IMR-90 (cell line): ENCODE measurements at regions not wholly inside any gene's neighbourhood (a gene's known extent, or its start where the extent isn't known, plus 50 kb on each side); places are given as distances from the start of the nearest gene placed in this dataset.

Experiments used
- CEBPB ChIP-seq: IDR thresholded peaks from 2 replicates; pipeline ENCODE4 v1.6.1; 2012; ENCODE audit warnings: low read depth, low read length, improper control_type of control experiment
- MXI1 ChIP-seq: IDR thresholded peaks from 2 replicates; pipeline ENCODE4 v1.6.1; 2012; ENCODE audit warnings: low read depth, mild to moderate bottlenecking, low read length, moderate library complexity, borderline replicate concordance
- POLR2A ChIP-seq: IDR thresholded peaks from 2 replicates; pipeline ENCODE4 v1.6.1; 2012; ENCODE audit warnings: mild to moderate bottlenecking, low read depth, low read length
- RAD21 ChIP-seq: IDR thresholded peaks from 2 replicates; pipeline ENCODE4 v1.6.1; 2012; ENCODE audit warnings: low read length, improper control_type of control experiment
- RFX5 ChIP-seq: IDR thresholded peaks from 2 replicates; pipeline ENCODE4 v1.8.0; 2012; ENCODE audit warnings: low read depth, mild to moderate bottlenecking, low read length, moderate library complexity
- TF ChIP-seq, protein P1 (sequence below): fragments of 150-350 bp; IDR thresholded peaks from 2 replicates; pipeline ENCODE4 v1.6.1; 2017; ENCODE audit warnings: mild to moderate bottlenecking, antibody characterized with exemption, low read length, low read depth
- TF ChIP-seq, protein P2 (sequence below): conservative IDR thresholded peaks from 2 replicates; pipeline ENCODE4 v1.5.1; 2012; ENCODE audit warnings: mild to moderate bottlenecking, low read depth, low read length, improper control_type of control experiment

DNA sequence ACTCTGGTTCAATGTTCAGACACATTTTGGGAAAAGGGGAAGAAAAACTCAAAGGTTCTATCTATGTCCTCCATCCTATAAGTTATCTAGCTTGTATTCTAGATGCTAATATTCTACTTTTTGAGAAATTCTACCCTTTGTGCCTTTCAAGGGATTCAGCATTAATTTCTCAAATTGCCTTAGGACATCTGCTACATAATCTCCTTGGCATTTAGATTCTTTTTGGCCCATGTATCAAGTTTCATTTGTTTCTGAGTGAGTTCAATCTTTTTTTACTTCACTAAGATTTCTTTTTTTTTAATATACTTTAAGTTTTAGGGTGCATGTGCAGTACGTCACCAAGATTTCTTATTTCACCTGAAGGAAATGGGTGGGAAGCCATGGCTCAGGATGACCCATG lies 232.7 kb upstream of the TENT5A start:
- TF ChIP-seq, protein P1, sequence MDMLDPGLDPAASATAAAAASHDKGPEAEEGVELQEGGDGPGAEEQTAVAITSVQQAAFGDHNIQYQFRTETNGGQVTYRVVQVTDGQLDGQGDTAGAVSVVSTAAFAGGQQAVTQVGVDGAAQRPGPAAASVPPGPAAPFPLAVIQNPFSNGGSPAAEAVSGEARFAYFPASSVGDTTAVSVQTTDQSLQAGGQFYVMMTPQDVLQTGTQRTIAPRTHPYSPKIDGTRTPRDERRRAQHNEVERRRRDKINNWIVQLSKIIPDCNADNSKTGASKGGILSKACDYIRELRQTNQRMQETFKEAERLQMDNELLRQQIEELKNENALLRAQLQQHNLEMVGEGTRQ, result no peak
- TF ChIP-seq, protein P2, sequence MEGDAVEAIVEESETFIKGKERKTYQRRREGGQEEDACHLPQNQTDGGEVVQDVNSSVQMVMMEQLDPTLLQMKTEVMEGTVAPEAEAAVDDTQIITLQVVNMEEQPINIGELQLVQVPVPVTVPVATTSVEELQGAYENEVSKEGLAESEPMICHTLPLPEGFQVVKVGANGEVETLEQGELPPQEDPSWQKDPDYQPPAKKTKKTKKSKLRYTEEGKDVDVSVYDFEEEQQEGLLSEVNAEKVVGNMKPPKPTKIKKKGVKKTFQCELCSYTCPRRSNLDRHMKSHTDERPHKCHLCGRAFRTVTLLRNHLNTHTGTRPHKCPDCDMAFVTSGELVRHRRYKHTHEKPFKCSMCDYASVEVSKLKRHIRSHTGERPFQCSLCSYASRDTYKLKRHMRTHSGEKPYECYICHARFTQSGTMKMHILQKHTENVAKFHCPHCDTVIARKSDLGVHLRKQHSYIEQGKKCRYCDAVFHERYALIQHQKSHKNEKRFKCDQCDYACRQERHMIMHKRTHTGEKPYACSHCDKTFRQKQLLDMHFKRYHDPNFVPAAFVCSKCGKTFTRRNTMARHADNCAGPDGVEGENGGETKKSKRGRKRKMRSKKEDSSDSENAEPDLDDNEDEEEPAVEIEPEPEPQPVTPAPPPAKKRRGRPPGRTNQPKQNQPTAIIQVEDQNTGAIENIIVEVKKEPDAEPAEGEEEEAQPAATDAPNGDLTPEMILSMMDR, result no peak
- TF ChIP-seq POLR2A, result no peak
- TF ChIP-seq RFX5, result no peak
- TF ChIP-seq MXI1, result no peak
- TF ChIP-seq CEBPB, result no peak
- no peak for TF ChIP-seq RAD21
